ENCODE measurements at regions not wholly inside any gene's neighbourhood (a gene's known extent, or its start where the extent isn't known, plus 50 kb on each side); places are given as distances from the start of the nearest gene placed in this dataset.

GRCh38 chr2:129068543-129068942, 749.9 kb upstream of the HS6ST1 start:
- no peaks in the 10 kb centered on the region for H3K4me1 Mint-ChIP-seq
- no peak overlapping the region for H3K27ac Mint-ChIP-seq
- H3K27me3 Mint-ChIP-seq (ENCODE audit: low read depth): no peaks in the 10 kb centered on the region
- DNase-seq (ENCODE audit: low spot score): no peak
- H3K36me3 Mint-ChIP-seq: no peaks in the 10 kb centered on the region
- ChIA-PET POLR2A (no interaction called here), CTCF (no interaction called here)
- ATAC-seq: no peak
- TF ChIP-seq ZMAT4 (CRISPR knock-in tag; IDR thresholded peaks at IDR 0.05) (no peak), ZNF416 (CRISPR knock-in tag; IDR thresholded peaks at IDR 0.05) (no peak), EMX1 (CRISPR knock-in tag; IDR thresholded peaks at IDR 0.05) (no peak), AR (CRISPR knock-in tag; IDR thresholded peaks at IDR 0.05) (no peak), OVOL2 (CRISPR knock-in tag; IDR thresholded peaks at IDR 0.05; ENCODE audit: borderline replicate concordance) (no peak), ZNF512 (CRISPR knock-in tag; IDR thresholded peaks at IDR 0.05; ENCODE audit: borderline replicate concordance) (no peak)
- H3K9me3 Mint-ChIP-seq: no peaks in the 10 kb centered on the region
- H3K4me3 Mint-ChIP-seq: no peak overlapping the region

- CTCF ChIA-PET: no interaction called here
- TF ChIP-seq ZNF317 (CRISPR knock-in tag; IDR thresholded peaks at IDR 0.05; ENCODE audit: borderline replicate concordance, low read depth) (no peak), ZSCAN18 (CRISPR knock-in tag; IDR thresholded peaks at IDR 0.05) (no peak), ZBTB43 (CRISPR knock-in tag; IDR thresholded peaks at IDR 0.05) (no peak), HMGA2 (CRISPR knock-in tag; IDR thresholded peaks at IDR 0.05) (no peak), MLX (CRISPR knock-in tag; IDR thresholded peaks at IDR 0.05) (no peak), GTF2I (CRISPR knock-in tag; conservative IDR thresholded peaks at IDR 0.05) (no peak), FOXK1 (CRISPR knock-in tag; IDR thresholded peaks at IDR 0.05) (no peak), ZNF219 (CRISPR knock-in tag; IDR thresholded peaks at IDR 0.05; ENCODE audit: borderline replicate concordance) (no peak), ATF3 (CRISPR knock-in tag; conservative IDR thresholded peaks at IDR 0.05) (no peak)
- no peak overlapping the region for H3K4me3 Mint-ChIP-seq
- no peaks in the 10 kb centered on the region for H3K9me3 Mint-ChIP-seq
- no peaks in the 10 kb centered on the region for H3K36me3 Mint-ChIP-seq
- H3K4me1 Mint-ChIP-seq: no peaks in the 10 kb centered on the region
- no peak overlapping the region for H3K27ac Mint-ChIP-seq
- POLR2A ChIA-PET: no interaction called here
- H3K27me3 Mint-ChIP-seq (ENCODE audit: low read depth): no peaks in the 10 kb centered on the region
- no peak for DNase-seq (ENCODE audit: low spot score)
- ATAC-seq: no peak
These were observed 751.4 kb upstream of the HS6ST1 start for GRCh38 chr2:129069875-129070594.
